ENCODE measurements at regions not wholly inside any gene's neighbourhood (a gene's known extent, or its start where the extent isn't known, plus 50 kb on each side); places are given as distances from the start of the nearest gene placed in this dataset.

- DNase-seq = no peak
- H3K36me3 ChIP-seq = no peaks in the 10 kb centered on the region
- no peaks in the 10 kb centered on the region for H3K4me1 ChIP-seq
- no peaks in the 10 kb centered on the region for H3K9me3 ChIP-seq
- H3K4me3 ChIP-seq (ENCODE audit: low read depth, low read length) = no peak overlapping the region
- H3K27me3 ChIP-seq = no peaks in the 10 kb centered on the region
- TF ChIP-seq, protein P1, sequence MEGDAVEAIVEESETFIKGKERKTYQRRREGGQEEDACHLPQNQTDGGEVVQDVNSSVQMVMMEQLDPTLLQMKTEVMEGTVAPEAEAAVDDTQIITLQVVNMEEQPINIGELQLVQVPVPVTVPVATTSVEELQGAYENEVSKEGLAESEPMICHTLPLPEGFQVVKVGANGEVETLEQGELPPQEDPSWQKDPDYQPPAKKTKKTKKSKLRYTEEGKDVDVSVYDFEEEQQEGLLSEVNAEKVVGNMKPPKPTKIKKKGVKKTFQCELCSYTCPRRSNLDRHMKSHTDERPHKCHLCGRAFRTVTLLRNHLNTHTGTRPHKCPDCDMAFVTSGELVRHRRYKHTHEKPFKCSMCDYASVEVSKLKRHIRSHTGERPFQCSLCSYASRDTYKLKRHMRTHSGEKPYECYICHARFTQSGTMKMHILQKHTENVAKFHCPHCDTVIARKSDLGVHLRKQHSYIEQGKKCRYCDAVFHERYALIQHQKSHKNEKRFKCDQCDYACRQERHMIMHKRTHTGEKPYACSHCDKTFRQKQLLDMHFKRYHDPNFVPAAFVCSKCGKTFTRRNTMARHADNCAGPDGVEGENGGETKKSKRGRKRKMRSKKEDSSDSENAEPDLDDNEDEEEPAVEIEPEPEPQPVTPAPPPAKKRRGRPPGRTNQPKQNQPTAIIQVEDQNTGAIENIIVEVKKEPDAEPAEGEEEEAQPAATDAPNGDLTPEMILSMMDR (IDR thresholded peaks at IDR 0.05; ENCODE audit: low read depth, low read length) = no peak
Measured at GRCh38 chr3:178019645-178020044, 516.6 kb upstream of the KCNMB2 start.

DNA sequence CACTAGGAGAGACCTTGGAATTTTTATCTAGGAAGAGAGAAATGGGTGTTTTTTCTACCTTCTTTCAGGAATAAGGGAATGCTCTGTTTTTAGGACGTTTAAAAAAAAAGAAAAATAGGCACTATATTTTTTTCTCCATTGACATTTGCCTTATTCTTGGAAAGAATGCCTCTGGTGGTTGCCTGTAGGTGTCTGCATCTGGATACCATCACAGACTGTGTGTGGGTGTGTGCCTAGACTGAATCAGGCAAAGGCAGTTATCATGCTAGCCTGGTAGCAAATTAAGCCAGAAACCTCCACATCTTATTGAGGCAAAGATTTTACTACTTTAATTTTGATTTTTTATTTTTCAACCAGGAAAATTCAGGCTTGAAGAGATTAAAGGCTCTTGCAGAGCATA, 513.6 kb upstream of the KCNMB2 start:
- Histone ChIP-seq H3K36me3 (no peaks in the 10 kb centered on the region), H3K9me3 (no peaks in the 10 kb centered on the region), H3K4me3 (ENCODE audit: low read depth, low read length) (no peak overlapping the region), H3K27me3 (no peaks in the 10 kb centered on the region), H3K4me1 (no peaks in the 10 kb centered on the region)
- TF ChIP-seq, protein P1 (IDR thresholded peaks at IDR 0.05; ENCODE audit: low read depth, low read length) = no peak
- DNase-seq = no peak

- TF ChIP-seq, protein P1 (IDR thresholded peaks at IDR 0.05; ENCODE audit: low read depth, low read length) = no peak
- DNase-seq = no peak
- Histone ChIP-seq H3K4me1 (no peaks in the 10 kb centered on the region), H3K27me3 (no peaks in the 10 kb centered on the region), H3K4me3 (ENCODE audit: low read depth, low read length) (no peak overlapping the region), H3K9me3 (no peaks in the 10 kb centered on the region), H3K36me3 (no peaks in the 10 kb centered on the region)
Measured at GRCh38 chr3:178028933-178029332, 507.3 kb upstream of the KCNMB2 start.

DNA sequence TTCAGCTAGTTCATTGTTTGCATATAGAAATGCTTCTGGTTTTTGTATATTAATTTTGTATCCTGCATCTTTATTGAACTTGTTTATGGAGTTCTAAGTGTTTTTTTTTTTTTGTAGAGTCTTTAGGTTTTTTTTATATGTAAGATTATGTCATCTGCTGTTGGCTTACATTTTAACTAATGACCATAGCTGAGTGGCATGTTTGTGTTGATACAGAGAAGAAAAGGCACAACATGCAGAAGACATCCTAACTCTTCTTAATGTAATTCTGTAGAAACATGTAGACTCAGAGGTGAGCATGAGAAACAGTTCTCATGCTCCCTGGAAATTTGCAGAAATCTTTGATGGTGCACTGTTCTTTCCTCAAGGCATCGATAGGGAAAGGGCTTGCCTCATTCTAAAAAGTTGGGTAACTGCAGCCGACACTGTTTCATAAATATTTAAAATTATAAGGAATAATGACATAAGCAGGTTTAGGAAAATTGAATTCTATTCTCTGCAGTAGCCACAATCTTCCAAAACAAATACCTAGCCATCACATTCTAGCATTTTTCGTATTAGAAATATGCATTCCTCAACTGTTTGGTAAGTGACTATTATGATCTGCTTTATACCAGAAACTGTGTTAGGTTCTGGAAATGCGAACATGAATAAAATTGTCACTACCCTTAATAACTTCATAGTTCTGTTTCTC, 499.6 kb upstream of the KCNMB2 start:
- H3K27me3 ChIP-seq = no peaks in the 10 kb centered on the region
- no peak for DNase-seq
- no peaks in the 10 kb centered on the region for H3K9me3 ChIP-seq
- no peaks in the 10 kb centered on the region for H3K36me3 ChIP-seq
- H3K4me1 ChIP-seq = peaks cover 6% of the 10 kb centered on the region; the same call in 1 of the 2 replicates
- TF ChIP-seq, protein P1 (IDR thresholded peaks at IDR 0.05; ENCODE audit: low read depth, low read length) = no peak
- H3K4me3 ChIP-seq (ENCODE audit: low read depth, low read length) = no peak overlapping the region

DNA sequence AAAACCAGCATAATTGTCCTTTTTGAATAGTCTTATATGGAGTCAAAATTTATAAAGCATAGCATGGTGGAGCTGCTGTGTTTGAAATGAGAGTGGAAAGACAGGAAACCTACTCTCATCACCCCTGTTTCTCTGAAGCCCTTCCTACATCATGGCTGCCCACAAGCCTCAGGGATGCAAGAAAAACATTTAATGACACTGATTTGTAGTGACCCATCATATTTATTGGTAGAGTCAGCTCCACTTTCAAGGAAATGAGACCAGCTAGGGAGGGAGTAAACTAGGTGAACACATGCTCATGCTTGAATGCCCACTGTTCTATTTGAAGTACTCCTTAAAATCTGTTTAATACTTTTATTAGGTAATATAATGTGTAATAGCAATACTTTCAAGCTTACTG, 494.3 kb upstream of the KCNMB2 start:
- H3K36me3 ChIP-seq = no peaks in the 10 kb centered on the region
- H3K27me3 ChIP-seq = no peaks in the 10 kb centered on the region
- H3K4me3 ChIP-seq (ENCODE audit: low read depth, low read length) = no peak overlapping the region
- TF ChIP-seq, protein P1 (IDR thresholded peaks at IDR 0.05; ENCODE audit: low read depth, low read length) = no peak
- H3K4me1 ChIP-seq = peaks cover 7% of the 10 kb centered on the region; the same call in 1 of the 2 replicates
- no peaks in the 10 kb centered on the region for H3K9me3 ChIP-seq
- DNase-seq = no peak

- Histone ChIP-seq H3K36me3 (no peaks in the 10 kb centered on the region), H3K27me3 (no peaks in the 10 kb centered on the region), H3K4me3 (ENCODE audit: low read depth, low read length) (no peak overlapping the region), H3K4me1 (peaks cover 7% of the 10 kb centered on the region; the same call in 1 of the 2 replicates), H3K9me3 (no peaks in the 10 kb centered on the region)
- no peak for DNase-seq
- TF ChIP-seq, protein P1 (IDR thresholded peaks at IDR 0.05; ENCODE audit: low read depth, low read length) = no peak
Measured at GRCh38 chr3:178042376-178042775, 493.9 kb upstream of the KCNMB2 start.

Measured in BE2C (cell line).